ENCODE measurements at regions not wholly inside any gene's neighbourhood (a gene's known extent, or its start where the extent isn't known, plus 50 kb on each side); places are given as distances from the start of the nearest gene placed in this dataset.
"Not testable (repeated sequence)": the region's sequence is repeated elsewhere in the genome, so short reads cannot be mapped to it uniquely, and the experiment has no call there.

DNA sequence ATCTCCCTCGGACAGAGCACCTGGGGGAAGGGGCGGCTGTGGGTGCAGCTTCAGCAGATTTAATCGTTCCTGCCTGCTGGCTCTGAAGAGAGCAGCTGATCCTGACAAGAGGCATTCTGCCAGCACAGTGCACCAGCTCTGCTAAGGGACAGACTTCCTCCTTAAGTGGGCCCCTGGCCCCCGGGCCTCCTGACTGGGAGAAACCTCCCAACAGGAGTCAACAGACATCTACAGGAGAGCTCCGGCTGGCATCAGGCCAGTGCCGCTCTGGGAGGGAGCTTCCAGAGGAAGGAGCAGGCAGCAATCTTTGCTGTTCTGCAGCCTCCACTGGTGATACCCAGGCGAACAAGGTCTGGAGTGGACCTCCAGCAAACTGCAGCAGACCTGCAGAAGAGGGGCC lies 84.9 kb upstream of the ATXN3L start:
- H3K4me1 ChIP-seq (ENCODE audit: control insufficient read depth in 1 of 2, insufficient read depth in 2 of 2, low read length in 2 of 2); H2AFZ ChIP-seq (ENCODE audit: low read depth, low read length, poor library complexity, severe bottlenecking); H3K36me3 ChIP-seq (ENCODE audit: control insufficient read depth in 1 of 2, insufficient read depth in 2 of 2, low read length in 2 of 2); H4K20me1 ChIP-seq (ENCODE audit: insufficient read depth); H3K9ac ChIP-seq (ENCODE audit: low read length); ATAC-seq; POLR2A ChIA-PET; H3K9me3 ChIP-seq (ENCODE audit: control insufficient read depth in 1 of 2, insufficient read depth in 1 of 2, low read depth in 1 of 2, low read length in 2 of 2); BruUV-seq (replicated peaks); H3K4me3 ChIP-seq (replicated peaks in 1 of 2; ENCODE audit: low read depth in 1 of 2, low read length in 2 of 2); H3K4me2 ChIP-seq (ENCODE audit: low read length); H3K27me3 ChIP-seq (ENCODE audit: insufficient read depth, low read length); intact Hi-C loops (cut with micrococcal nuclease); H3K27ac ChIP-seq (ENCODE audit: low read depth, low read length); H3K9me2 ChIP-seq (ENCODE audit: insufficient read depth); CTCF ChIA-PET; DNase-seq (ENCODE audit: low read depth, low spot score); H3K79me2 ChIP-seq (ENCODE audit: insufficient read depth, low read length); RAD21 ChIA-PET (ENCODE audit: low non-redundant PET in 1 of 2, low total read pairs in 2 of 2, uncharacterized antibody in 2 of 2, unreplicated experiment in 2 of 2): not testable (repeated sequence)

GRCh38 chrX:13404364-13404763 lies 84.5 kb upstream of the ATXN3L start:
- POLR2A ChIA-PET, result no interaction called here
- Histone ChIP-seq H3K9me2 (ENCODE audit: insufficient read depth) (no peaks in the 10 kb centered on the region), H2AFZ (ENCODE audit: low read depth, low read length, poor library complexity, severe bottlenecking) (no peak overlapping the region), H3K4me1 (ENCODE audit: control insufficient read depth in 1 of 2, insufficient read depth in 2 of 2, low read length in 2 of 2) (peaks cover 0 to 3% of the 10 kb centered on the region in 2 experiments; a peak in 2 of 4 replicates), H3K27me3 (ENCODE audit: insufficient read depth, low read length) (no peaks in the 10 kb centered on the region), H3K27ac (ENCODE audit: low read depth, low read length) (no peak overlapping the region), H3K4me3 (replicated peaks in 1 of 2; ENCODE audit: low read depth in 1 of 2, low read length in 2 of 2) (no peak overlapping the region), H4K20me1 (ENCODE audit: insufficient read depth) (no peaks in the 10 kb centered on the region), H3K79me2 (ENCODE audit: insufficient read depth, low read length) (no peaks in the 10 kb centered on the region), H3K4me2 (ENCODE audit: low read length) (no peak overlapping the region), H3K9me3 (ENCODE audit: control insufficient read depth in 1 of 2, insufficient read depth in 1 of 2, low read depth in 1 of 2, low read length in 2 of 2) (no peaks in the 10 kb centered on the region), H3K36me3 (ENCODE audit: control insufficient read depth in 1 of 2, insufficient read depth in 2 of 2, low read length in 2 of 2) (no peaks in the 10 kb centered on the region), H3K9ac (ENCODE audit: low read length) (no peak overlapping the region)
- BruUV-seq (replicated peaks), result no TSS peak
- intact Hi-C loops (cut with micrococcal nuclease), result no loop called here
- CTCF ChIA-PET, result no interaction called here
- ATAC-seq (no peak), DNase-seq (ENCODE audit: low read depth, low spot score) (no peak)
- TF ChIP-seq EGR1 (IDR thresholded peaks at IDR 0.05; ENCODE audit: low read depth) (no peak), TCF7L2 (IDR thresholded peaks at IDR 0.05; ENCODE audit: borderline replicate concordance, extremely low read depth, insufficient read depth, insufficient read length) (no peak), SP1 (IDR thresholded peaks at IDR 0.05; ENCODE audit: low read depth) (no peak), POLR2AphosphoS5 (IDR thresholded peaks at IDR 0.05; ENCODE audit: low read depth, low read length) (no peak), CEBPB (IDR thresholded peaks at IDR 0.05; ENCODE audit: low read depth) (no peak), ZFX (IDR thresholded peaks at IDR 0.05) (no peak), ATF3 (IDR thresholded peaks at IDR 0.05) (no peak), RAD21 (IDR thresholded peaks at IDR 0.05; ENCODE audit: low read depth) (no peak), ZNF274 (IDR thresholded peaks at IDR 0.05; ENCODE audit: low read depth, low read length) (no peak), ZBTB33 (IDR thresholded peaks at IDR 0.05; ENCODE audit: extremely low read depth, insufficient replicate concordance, low read length) (no peak), EZH2phosphoT487 (IDR thresholded peaks at IDR 0.05; ENCODE audit: borderline replicate concordance) (no peak), SRF (IDR thresholded peaks at IDR 0.05; ENCODE audit: low read depth) (no peak), POLR2A (IDR thresholded peaks at IDR 0.05; ENCODE audit: borderline replicate concordance, extremely low read depth, insufficient read depth, insufficient read length) (no peak)
- TF ChIP-seq, protein P1, sequence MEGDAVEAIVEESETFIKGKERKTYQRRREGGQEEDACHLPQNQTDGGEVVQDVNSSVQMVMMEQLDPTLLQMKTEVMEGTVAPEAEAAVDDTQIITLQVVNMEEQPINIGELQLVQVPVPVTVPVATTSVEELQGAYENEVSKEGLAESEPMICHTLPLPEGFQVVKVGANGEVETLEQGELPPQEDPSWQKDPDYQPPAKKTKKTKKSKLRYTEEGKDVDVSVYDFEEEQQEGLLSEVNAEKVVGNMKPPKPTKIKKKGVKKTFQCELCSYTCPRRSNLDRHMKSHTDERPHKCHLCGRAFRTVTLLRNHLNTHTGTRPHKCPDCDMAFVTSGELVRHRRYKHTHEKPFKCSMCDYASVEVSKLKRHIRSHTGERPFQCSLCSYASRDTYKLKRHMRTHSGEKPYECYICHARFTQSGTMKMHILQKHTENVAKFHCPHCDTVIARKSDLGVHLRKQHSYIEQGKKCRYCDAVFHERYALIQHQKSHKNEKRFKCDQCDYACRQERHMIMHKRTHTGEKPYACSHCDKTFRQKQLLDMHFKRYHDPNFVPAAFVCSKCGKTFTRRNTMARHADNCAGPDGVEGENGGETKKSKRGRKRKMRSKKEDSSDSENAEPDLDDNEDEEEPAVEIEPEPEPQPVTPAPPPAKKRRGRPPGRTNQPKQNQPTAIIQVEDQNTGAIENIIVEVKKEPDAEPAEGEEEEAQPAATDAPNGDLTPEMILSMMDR (IDR thresholded peaks at IDR 0.05 in 2 of 3, conservative IDR thresholded peaks at IDR 0.05 in 1 of 3; ENCODE audit: borderline replicate concordance in 1 of 3, insufficient read depth in 1 of 3, low read depth in 2 of 3, low read length in 2 of 3), result no peak
- TF ChIP-seq, protein P2, sequence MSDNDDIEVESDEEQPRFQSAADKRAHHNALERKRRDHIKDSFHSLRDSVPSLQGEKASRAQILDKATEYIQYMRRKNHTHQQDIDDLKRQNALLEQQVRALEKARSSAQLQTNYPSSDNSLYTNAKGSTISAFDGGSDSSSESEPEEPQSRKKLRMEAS (IDR thresholded peaks at IDR 0.05), result no peak
- RAD21 ChIA-PET (ENCODE audit: low non-redundant PET in 1 of 2, low total read pairs in 2 of 2, uncharacterized antibody in 2 of 2, unreplicated experiment in 2 of 2), result no interaction called here
